AML-193 (cell line): ENCODE measurements at regions not wholly inside any gene's neighbourhood (a gene's known extent, or its start where the extent isn't known, plus 50 kb on each side); places are given as distances from the start of the nearest gene placed in this dataset.
"Not testable (repeated sequence)": the region's sequence is repeated elsewhere in the genome, so short reads cannot be mapped to it uniquely, and the experiment has no call there.

Experiments used
- DNase-seq, 2 experiments: peaks; one replicate each; lab custom pipeline; 2025; lab: John Stamatoyannopoulos, UW

DNA sequence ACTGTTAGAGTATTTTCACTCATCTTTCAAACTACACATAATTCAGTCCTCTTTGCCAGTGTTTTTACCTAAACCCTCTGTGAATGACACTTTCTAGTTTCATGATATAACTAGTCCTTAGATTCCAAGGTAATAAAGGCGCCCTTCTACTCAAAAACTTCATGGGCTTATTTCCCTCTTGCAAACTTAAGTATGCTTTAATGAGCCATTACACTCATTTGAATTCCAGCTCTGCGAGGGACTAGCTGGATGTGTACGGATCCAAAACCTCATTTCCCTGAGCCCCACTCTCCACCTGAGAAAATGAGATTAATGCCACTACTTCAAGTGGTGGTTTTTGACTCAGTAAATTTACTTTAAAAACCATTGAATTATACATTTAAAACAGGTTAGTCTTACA lies 141.1 kb downstream of the NDUFA12 start:
- no peak for DNase-seq

- no peak for DNase-seq
Measured at GRCh38 chr12:94856324-94856723, 147.2 kb downstream of the NDUFA12 start.

DNA sequence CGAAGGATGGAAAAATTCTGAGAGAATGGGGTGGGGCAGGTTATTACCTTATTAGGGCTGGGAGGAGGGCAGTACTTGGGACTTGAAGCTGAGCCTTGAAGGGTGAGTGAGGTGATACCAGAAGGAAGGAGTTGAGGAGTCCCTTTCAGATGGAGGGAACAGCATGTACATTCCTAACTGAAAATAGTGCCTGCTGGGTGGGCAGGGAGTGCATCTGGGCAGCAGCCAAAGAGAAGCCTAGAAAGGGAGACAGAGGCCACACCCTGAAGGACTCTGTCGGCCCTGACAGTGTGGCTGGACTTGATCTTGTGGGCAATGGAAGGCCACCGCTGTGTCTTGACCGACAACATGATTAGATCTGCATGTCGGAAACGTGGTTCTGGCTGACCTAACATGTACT lies 147.6 kb downstream of the NDUFA12 start:
- no peak for DNase-seq

DNA sequence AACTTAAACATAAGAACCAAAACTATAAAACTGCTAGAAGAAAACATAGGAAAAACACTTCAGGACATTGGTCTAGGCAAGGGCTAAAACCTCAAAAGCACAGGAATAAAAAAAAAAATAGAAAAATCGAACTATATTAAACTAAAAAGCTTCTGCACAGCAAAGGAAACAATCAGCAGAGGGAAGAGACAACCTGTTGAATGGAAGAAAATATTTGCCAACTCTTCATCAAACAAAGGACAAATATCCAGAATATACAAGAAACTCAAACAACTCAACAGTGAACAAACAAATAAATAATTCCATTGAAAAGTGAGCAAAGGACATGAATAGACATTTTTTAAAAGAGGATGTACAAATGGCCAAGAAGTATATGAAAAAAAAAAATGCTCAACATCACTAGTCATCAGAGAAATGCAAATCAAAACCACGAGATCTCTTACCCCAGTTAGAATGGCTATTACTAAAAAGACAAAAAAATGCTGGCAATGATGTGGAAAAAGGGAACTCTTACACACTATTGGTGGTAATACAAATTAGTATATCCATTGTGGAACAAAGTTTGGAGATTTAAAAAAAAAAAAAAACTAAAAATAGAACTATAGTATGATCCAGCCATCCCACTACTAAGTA lies 152.0 kb downstream of the NDUFA12 start:
- no peak for DNase-seq

- no peak for DNase-seq
Measured at GRCh38 chr12:94849411-94849976, 154.0 kb downstream of the NDUFA12 start.

DNA sequence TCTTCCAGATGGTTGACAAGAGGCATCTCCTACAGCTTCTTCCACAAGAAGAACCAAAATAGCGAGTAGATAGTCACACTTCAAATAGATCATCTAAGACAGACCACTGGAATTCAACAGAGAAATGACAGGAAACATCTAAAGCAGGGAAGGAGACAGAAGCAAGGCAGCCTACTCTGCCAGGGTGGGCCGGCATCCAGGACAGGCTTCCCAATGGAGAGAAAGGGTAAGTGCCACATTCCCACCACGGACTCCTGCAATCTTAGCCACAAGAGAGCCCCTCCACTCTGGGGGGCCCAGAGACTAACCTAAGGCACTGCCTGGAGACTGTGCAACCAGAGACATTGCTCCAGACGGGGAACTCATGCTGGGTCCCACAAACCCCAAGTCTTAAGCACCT lies 154.5 kb downstream of the NDUFA12 start:
- DNase-seq, result no peak

GRCh38 chr12:94845110-94845509 lies 158.4 kb downstream of the NDUFA12 start:
- DNase-seq, result no peak

- DNase-seq, result no peak
Measured at GRCh38 chr12:94844452-94844851, 159.0 kb downstream of the NDUFA12 start.

GRCh38 chr12:94841904-94842610 lies 161.4 kb downstream of the NDUFA12 start:
- DNase-seq, result no peak

DNA sequence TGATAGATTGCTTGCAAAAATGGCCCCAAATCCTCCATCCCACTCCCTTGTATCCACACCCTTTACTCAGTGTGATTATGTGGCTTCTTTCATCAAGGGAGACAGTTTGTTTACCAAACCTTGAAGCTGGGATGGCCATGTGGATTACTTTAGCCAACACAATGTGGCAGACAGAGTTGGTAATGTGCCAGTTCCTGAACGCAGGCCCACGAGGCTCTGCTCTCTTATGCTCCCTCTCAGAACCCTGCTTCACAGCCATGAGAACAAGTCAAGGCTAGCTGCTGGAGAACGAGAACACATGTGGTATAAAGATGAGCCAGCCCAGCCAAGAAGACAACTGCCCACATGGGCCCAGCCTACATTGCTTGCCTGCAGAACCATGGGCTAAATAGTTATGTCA lies 162.3 kb downstream of the NDUFA12 start:
- DNase-seq, result no peak

DNA sequence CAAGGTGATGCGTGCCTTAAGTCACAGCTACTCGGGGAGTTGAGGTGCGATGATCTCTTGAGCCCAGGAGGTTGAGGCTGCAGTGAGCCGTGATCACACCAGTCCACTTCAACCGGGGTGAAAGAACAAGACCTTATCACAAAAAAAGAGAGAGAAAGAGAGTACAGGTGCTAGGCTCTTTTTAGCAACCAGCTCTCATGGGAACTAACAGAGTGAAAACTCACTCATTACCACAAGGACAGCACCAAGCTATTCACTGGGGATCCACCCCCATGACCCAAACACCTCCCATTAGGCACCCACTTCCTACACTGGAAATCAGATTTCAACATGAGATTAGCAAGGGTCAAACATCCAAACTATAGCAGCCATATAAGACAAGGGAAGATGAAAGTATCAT lies 164.2 kb downstream of the NDUFA12 start:
- no peak for DNase-seq

DNA sequence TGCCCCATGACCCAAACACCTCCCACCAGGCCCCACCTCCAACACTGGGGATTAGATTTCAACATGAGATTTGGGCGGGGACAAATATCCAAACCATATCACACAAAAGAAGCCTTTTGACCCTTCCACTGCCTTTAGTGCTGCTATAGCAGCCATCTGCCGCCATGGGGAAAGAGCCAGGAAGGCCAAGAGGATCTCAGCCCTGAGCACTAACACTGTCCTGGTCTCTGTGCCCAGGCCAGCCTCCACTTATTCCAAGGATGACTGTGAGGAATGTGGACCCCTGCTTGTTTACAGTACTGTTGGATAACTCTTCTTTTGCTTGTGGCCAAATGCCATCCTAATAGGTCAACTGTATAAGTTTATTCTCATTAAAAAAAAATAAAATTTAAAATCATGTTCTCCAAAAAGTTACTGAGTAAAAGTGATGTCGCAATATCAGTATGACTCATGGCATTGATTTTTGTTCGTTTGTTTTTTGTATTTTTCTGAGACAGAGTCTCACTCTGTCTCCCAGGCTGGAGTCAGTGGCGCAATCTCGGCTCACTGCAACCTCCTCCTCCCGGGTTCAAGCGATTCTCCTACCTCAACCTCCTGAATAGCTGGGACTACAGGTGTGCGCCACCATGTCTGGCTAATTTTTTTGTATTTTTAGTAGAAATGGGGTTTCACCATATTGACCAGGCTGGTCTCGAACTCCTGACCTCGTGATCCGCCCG lies 166.4 kb downstream of the NDUFA12 start:
- not testable (repeated sequence) for DNase-seq

GRCh38 chr12:94834036-94834625 lies 169.4 kb downstream of the NDUFA12 start:
- DNase-seq, result no peak

- DNase-seq, result no peak
Measured at GRCh38 chr12:94832780-94833681, 170.5 kb downstream of the NDUFA12 start.

DNA sequence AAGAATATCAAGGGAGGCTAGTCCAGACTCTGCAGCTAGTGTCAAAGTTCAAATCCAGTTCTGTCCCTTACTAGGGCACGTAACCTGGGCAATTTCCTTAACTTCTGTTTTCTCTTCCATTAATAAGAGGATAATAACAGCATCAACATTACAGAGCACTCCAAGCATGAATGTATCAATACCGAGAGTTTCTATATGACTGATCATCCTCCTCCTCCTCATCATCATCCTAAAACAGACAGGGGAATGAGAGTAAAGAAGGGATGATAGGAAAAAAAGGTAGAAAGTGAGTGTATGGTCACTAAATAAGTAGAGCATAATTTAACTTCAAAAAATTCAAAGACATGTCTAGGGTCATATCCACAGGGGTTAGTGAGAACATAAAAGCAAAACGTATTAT lies 171.4 kb downstream of the NDUFA12 start:
- DNase-seq, result no peak

GRCh38 chr12:94831081-94831751 lies 172.3 kb downstream of the NDUFA12 start:
- DNase-seq, result no peak

DNA sequence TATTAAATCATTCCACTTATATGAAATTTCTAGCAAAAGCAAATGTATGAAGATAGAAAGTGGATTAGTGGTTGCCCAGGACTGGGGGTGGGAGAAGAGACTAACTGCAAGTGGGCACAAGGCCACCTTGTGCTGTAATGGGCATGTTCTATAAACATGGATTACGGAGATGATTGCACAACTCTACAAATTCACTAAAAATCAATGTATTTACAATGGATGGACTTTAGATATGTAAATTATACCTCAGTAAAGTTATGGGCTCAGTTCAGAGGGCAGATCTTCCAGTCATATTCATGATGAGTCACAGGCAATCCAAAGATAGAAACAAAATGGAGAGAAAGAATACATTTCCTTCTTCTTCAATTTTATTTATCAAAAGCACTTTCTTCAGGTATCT lies 173.9 kb downstream of the NDUFA12 start:
- DNase-seq, result no peak

- DNase-seq, result no peak
Measured at GRCh38 chr12:94819011-94819410, 168.7 kb upstream of the TMCC3 start.

DNA sequence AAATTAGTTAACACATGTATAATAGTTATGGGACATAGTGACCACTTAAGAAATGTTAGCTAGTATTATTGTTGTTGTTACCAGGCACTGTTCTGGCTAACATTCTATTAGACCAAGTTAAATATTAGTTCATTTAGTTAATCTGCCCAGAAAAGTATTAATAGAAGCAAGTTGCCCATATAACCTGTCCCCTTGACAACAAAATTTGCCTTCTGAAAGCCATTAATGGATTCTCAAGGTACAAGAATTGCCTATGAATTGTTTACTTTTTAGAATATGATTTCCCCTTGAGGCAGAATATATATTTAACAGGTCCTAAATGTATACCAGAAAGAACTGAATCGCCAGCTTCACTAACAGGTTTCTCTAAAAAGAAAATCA lies 167.3 kb upstream of the TMCC3 start:
- DNase-seq, result no peak

DNA sequence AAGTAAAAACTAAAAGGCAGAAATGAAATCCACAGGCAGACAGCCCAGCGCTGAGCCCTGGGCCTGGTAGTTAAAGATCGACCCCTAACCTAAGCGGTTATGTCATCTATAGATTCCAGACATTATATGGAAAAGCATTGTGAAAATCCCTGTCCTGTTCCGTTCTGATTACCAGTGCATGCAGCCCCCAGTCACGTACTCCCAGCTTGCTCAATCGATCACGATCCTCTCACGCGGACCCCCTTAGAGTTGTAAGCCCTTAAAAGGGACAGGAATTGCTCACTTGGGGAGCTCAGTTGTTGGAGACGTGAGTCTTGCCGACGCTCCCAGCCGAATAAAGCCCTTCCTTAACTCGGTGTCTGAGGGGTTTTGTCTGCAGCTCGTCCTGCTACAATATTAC lies 166.8 kb upstream of the TMCC3 start:
- not testable (repeated sequence) for DNase-seq

GRCh38 chr12:94816746-94817145 lies 166.4 kb upstream of the TMCC3 start:
- DNase-seq, result not testable (repeated sequence)
